NT2/D1 (cell line): ENCODE measurements at regions not wholly inside any gene's neighbourhood (a gene's known extent, or its start where the extent isn't known, plus 50 kb on each side); places are given as distances from the start of the nearest gene placed in this dataset.

Source experiments
- DNase-seq: peaks from one replicate; pipeline ENCODE4 v3.0.0-alpha.2; 2011; ENCODE audit warnings: low read depth, low spot score
- H3K27me3 ChIP-seq: 2 replicates; pipeline ENCODE4 v1.6.0; 2011; ENCODE audit warnings: mild to moderate bottlenecking; ENCODE audit not compliant: insufficient read length, insufficient read depth
- H3K36me3 ChIP-seq: 2 replicates; pipeline ENCODE4 v1.6.1; 2011; ENCODE audit warnings: mild to moderate bottlenecking, low read length, mixed read lengths; ENCODE audit not compliant: insufficient read depth, insufficient read length
- H3K4me1 ChIP-seq: 2 replicates; pipeline ENCODE4 v1.5.1; 2011; ENCODE audit not compliant: insufficient read depth, insufficient read length
- H3K4me3 ChIP-seq: 2 replicates; pipeline ENCODE4 v1.5.1; 2011; ENCODE audit warnings: low read depth; ENCODE audit not compliant: insufficient read length
- H3K9ac ChIP-seq: 2 replicates; pipeline ENCODE4 v1.6.0; 2011; ENCODE audit warnings: low read depth; ENCODE audit not compliant: insufficient read length
- H3K9me3 ChIP-seq: 2 replicates; pipeline ENCODE4 v1.5.1; 2011; ENCODE audit warnings: mild to moderate bottlenecking, low read length; ENCODE audit not compliant: insufficient read depth
- SUZ12 ChIP-seq: IDR thresholded peaks from 2 replicates; pipeline ENCODE4 v1.6.1; 2011; ENCODE audit not compliant: insufficient read length, insufficient read depth; ENCODE audit errors: extremely low read depth
- YY1 ChIP-seq: IDR thresholded peaks from 2 replicates; pipeline ENCODE4 v1.6.1; 2011; ENCODE audit not compliant: insufficient read length, insufficient read depth
- ZNF274 ChIP-seq: IDR thresholded peaks from 2 replicates; pipeline ENCODE4 v1.6.1; 2011; ENCODE audit warnings: mild to moderate bottlenecking, low read depth, low read length

DNA sequence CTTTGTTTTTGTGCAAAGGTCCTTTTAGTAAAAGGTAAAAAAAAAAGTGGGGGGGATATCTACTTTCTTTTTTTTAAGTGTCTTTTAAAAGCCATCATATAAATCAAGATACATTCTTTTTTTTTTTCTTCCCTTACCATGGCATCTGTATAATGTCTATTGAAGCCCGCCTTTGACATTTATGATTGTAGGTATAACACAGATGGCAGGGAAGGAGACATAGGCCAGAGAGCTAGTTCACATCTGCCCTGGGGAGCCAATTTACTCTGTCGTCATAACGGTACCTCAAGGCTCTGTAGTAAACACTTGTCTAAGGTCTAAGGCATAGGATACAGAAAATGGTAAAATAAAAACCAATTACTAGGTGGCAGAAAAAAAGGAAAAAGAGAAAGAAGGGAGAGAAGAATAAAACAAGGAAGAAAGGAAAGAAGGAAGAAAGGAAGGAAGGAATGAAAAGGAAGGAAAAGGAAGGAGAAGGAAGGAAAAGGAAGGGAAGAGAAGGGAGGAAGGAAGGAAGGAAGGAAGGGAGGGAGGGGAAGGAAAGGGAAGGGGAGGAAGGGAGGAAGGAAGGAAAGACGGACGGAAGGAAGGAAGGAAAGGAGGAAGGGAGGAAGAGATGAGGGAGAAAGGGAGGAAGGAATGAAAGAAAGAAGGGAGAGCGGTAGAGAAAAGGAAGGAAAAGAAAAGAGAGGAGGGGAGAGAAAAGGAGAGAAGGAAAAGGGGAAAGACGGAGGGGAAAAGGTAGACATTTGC is 343.5 kb downstream of the RBM43 start:
- Histone ChIP-seq H3K9ac (no peak overlapping the region), H3K4me1 (no peaks in the 10 kb centered on the region), H3K27me3 (no peaks in the 10 kb centered on the region), H3K4me3 (no peak overlapping the region), H3K9me3 (no peaks in the 10 kb centered on the region), H3K36me3 (no peaks in the 10 kb centered on the region)
- TF ChIP-seq ZNF274, result no peak
- DNase-seq, result no peak

DNA sequence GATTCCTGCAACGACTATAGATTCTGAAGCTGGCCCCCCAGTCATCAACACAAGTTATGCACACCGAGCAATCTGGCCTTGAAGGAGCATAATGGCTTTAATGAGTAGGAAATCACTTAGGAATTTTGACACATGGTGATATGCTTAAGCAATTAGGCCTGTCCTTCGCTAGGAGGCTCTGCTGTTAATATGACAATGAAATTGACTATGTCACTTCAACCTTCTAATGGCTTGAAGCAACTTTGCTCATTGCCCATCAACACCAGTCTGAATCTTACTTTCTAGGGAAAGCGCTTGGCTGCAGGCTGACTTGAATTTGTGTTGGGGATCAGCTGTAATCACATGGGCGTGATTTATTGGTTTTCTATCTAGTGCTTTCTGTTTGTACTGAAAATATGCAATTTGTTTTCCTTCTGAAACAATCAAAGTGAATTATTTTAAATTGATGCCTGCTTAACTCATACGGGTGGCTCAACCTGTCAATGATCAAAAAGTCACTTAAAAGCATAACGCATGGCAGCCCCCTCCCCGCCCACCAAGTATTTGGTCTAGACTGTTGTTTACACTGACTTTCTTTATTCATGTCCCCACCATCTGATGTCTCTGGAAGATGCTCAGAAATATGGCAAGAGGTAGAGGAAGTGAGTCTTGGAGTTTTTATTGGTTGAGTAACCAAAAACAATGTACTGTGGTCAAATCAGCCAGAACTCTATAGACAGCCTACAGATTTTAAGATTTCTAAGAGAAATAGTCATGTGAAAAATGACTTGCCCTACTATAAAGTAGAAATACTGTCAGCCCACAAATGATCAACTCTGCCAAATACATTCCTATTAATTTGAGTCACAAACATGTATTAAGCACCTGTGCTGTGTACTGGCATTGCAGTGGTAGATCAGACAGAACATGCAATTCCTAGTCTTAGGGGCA is 344.9 kb downstream of the RBM43 start:
- no peak overlapping the region for H3K4me3 ChIP-seq
- H3K4me1 ChIP-seq, result no peaks in the 10 kb centered on the region
- TF ChIP-seq YY1 (no peak), SUZ12 (no peak), ZNF274 (no peak)
- no peak for DNase-seq
- H3K27me3 ChIP-seq, result no peaks in the 10 kb centered on the region
- no peaks in the 10 kb centered on the region for H3K36me3 ChIP-seq
- no peak overlapping the region for H3K9ac ChIP-seq
- H3K9me3 ChIP-seq, result no peaks in the 10 kb centered on the region

DNA sequence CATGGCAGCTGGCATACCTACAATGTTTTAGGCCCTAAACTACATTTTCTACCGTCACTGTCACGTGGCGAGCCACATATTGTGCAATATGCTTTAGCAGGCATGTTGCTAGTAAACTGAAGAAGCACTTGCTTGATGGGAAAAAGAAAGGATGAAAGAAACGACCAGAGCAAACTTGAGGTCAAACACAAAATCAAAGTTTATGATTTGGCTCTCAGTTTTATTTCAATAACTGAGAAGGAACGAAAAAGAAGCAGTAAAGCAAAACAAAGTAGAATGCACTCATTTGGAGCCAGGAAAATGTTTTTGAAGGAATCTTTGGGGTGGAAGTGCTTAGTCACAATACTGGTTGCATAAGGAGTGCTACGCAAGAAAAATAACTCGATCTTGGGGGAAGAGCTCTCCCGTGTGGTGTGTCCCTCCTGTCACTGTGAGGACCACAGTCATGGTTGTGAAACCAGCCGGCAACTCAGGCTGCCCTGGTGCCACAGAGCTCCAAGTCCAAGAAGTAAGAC is 349.8 kb downstream of the RBM43 start:
- DNase-seq, result no peak
- H3K9ac ChIP-seq, result no peak overlapping the region
- TF ChIP-seq ZNF274, result no peak
- TF ChIP-seq YY1, result no peak
- TF ChIP-seq SUZ12, result no peak

DNA sequence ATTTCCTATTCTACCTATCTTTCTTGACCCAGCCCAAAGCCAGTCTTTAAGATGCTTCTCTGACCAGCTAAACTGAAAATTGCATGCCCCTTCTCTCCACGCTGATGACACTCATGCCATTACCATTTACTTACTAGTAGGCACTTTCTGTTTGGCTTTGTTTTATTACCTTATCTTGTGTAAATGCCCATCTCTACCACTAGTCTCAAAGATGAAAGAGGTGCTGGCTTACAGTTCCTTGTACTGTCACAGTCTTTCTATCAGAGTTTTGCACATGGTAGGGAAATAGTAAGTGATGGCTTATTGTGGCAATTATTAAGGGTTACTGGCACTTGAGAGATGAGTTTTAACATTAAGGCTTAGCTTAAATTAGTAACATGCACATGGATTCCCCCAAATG is 352.1 kb downstream of the RBM43 start:
- Histone ChIP-seq H3K36me3 (no peaks in the 10 kb centered on the region), H3K4me3 (no peak overlapping the region), H3K27me3 (no peaks in the 10 kb centered on the region), H3K9ac (no peak overlapping the region), H3K4me1 (no peaks in the 10 kb centered on the region), H3K9me3 (no peaks in the 10 kb centered on the region)
- no peak for DNase-seq
- no peak for TF ChIP-seq ZNF274
- TF ChIP-seq YY1, result no peak

More for the DNA sequence above, 349.8 kb downstream of the RBM43 start:
- no peaks in the 10 kb centered on the region for H3K4me1 ChIP-seq
- no peaks in the 10 kb centered on the region for H3K9me3 ChIP-seq
- H3K36me3 ChIP-seq, result no peaks in the 10 kb centered on the region
- H3K4me3 ChIP-seq, result no peak overlapping the region
- no peaks in the 10 kb centered on the region for H3K27me3 ChIP-seq

DNA sequence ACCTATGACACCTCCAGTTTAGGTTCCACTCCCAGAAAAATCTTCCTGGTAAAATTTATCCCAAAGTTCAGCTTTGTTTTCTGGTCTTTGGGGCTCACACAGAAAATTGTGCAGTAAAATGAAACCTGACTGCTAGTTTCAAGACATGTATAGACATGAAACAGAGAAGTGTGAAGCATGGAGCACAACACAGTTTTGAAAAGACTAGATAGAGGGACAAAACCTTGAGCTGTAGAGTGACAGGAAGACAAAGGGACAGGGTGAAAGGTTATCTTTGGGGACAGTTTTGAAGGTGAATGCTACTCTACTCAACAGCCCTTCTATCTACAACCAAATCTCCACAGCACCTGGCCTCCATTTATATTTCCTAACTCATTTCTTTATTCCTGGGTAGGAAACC is 352.6 kb downstream of the RBM43 start:
- Histone ChIP-seq H3K9me3 (no peaks in the 10 kb centered on the region), H3K4me3 (no peak overlapping the region), H3K36me3 (no peaks in the 10 kb centered on the region), H3K27me3 (no peaks in the 10 kb centered on the region), H3K4me1 (no peaks in the 10 kb centered on the region), H3K9ac (no peak overlapping the region)
- DNase-seq, result no peak
- TF ChIP-seq YY1, result no peak
- TF ChIP-seq ZNF274, result no peak
- no peak for TF ChIP-seq SUZ12

DNA sequence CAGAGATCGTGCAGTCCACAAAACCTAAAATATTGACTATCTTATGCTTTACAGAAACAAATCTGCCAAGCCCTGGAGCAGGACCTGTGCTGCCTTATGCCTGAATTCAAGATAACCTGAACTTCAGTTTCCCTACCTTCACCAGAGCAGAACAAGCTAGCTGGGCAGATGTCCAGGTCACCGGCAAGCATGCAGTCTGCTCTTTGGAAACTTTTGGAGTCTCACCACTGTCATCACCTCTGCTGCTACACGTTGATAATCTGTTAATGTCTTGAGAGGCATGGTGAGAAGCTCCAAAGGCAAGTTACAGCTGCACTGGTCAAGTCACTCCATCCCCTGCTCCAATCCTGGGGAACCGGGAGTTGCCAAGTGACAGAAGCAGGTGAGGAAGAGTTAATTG is 354.2 kb downstream of the RBM43 start:
- Histone ChIP-seq H3K4me1 (no peaks in the 10 kb centered on the region), H3K9ac (no peak overlapping the region), H3K9me3 (no peaks in the 10 kb centered on the region), H3K27me3 (no peaks in the 10 kb centered on the region), H3K36me3 (no peaks in the 10 kb centered on the region), H3K4me3 (no peak overlapping the region)
- no peak for DNase-seq
- no peak for TF ChIP-seq YY1
- no peak for TF ChIP-seq SUZ12
- no peak for TF ChIP-seq ZNF274

DNA sequence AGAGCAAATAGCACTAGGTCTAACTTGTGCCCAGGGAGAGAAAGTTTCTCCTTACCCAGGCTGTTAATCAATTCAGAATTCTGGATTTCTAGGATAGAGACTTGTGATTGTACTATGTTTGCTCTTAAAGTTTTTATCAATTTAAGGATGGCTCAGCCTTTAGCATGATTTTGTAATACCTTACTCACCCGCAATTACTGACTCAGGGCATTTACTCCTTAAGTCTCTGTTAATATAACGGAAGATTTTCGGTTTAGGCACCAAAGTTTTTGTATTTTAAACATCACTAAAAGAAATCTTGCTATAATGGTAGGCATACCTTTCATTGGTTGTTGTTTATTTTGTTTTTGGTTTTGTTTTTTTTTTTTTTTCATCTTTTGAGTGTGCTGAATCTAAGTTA is 358.2 kb downstream of the RBM43 start:
- Histone ChIP-seq H3K9me3 (peaks cover 28% of the 10 kb centered on the region), H3K9ac (no peak overlapping the region), H3K36me3 (no peaks in the 10 kb centered on the region), H3K27me3 (no peaks in the 10 kb centered on the region), H3K4me3 (no peak overlapping the region), H3K4me1 (no peaks in the 10 kb centered on the region)
- TF ChIP-seq SUZ12, result no peak
- no peak for TF ChIP-seq YY1
- no peak for TF ChIP-seq ZNF274
- no peak for DNase-seq
